ENCODE measurements at regions not wholly inside any gene's neighbourhood (a gene's known extent, or its start where the extent isn't known, plus 50 kb on each side); places are given as distances from the start of the nearest gene placed in this dataset.

- H3K27me3 ChIP-seq (ENCODE audit: insufficient read depth, insufficient read length), result peaks cover 44% of the 10 kb centered on the region
- peak overlapping the region; percentile 61 for H3K9ac ChIP-seq (ENCODE audit: insufficient read length, low read depth)
- no peaks in the 10 kb centered on the region for H3K36me3 ChIP-seq (ENCODE audit: insufficient read depth, insufficient read length, low read length)
- peak overlapping the region; percentile 34 for H3K4me3 ChIP-seq (ENCODE audit: insufficient read length, low read depth)
- H3K4me1 ChIP-seq (ENCODE audit: insufficient read depth, insufficient read length), result no peaks in the 10 kb centered on the region
- no peak for DNase-seq (ENCODE audit: low read depth, low spot score)
- TF ChIP-seq ZNF274 (IDR thresholded peaks at IDR 0.05; ENCODE audit: low read depth, low read length) (no peak), YY1 (IDR thresholded peaks at IDR 0.05; ENCODE audit: insufficient read depth, insufficient read length) (no peak), SUZ12 (IDR thresholded peaks at IDR 0.05; ENCODE audit: extremely low read depth, insufficient read depth, insufficient read length) (no peak)
- H3K9me3 ChIP-seq (ENCODE audit: insufficient read depth, low read length), result no peaks in the 10 kb centered on the region
Measured at GRCh38 chr7:157077986-157078644, 60.6 kb upstream of the UBE3C start.

DNA sequence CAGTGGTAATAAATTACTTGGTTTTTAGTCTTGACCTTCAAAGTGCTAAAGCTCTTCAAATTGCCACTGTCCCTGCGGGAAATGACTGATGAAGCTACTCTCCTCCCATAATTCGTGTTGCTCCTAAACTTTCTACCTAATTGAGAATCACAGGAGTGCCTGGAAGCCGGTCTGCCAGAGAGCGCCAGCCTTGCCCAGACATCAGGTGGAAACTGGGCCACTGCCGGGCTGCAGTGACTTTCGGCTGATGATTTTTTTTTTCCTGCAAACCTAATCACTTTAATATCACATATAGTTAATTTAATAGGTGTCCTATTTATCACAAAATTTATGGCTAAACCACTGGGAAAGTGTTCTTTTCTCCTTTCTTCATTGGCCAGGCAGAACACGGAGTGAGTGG is 59.6 kb upstream of the UBE3C start:
- Histone ChIP-seq H3K36me3 (ENCODE audit: insufficient read depth, insufficient read length, low read length) (no peaks in the 10 kb centered on the region), H3K9me3 (ENCODE audit: insufficient read depth, low read length) (peaks cover 3% of the 10 kb centered on the region; the same call in 1 of the 2 replicates), H3K4me1 (ENCODE audit: insufficient read depth, insufficient read length) (no peaks in the 10 kb centered on the region), H3K4me3 (ENCODE audit: insufficient read length, low read depth) (no peak overlapping the region), H3K9ac (ENCODE audit: insufficient read length, low read depth) (no peak overlapping the region), H3K27me3 (ENCODE audit: insufficient read depth, insufficient read length) (peaks cover 44% of the 10 kb centered on the region)
- no peak for DNase-seq (ENCODE audit: low read depth, low spot score)
- TF ChIP-seq ZNF274 (IDR thresholded peaks at IDR 0.05; ENCODE audit: low read depth, low read length) (no peak), YY1 (IDR thresholded peaks at IDR 0.05; ENCODE audit: insufficient read depth, insufficient read length) (no peak), SUZ12 (IDR thresholded peaks at IDR 0.05; ENCODE audit: extremely low read depth, insufficient read depth, insufficient read length) (no peak)

DNA sequence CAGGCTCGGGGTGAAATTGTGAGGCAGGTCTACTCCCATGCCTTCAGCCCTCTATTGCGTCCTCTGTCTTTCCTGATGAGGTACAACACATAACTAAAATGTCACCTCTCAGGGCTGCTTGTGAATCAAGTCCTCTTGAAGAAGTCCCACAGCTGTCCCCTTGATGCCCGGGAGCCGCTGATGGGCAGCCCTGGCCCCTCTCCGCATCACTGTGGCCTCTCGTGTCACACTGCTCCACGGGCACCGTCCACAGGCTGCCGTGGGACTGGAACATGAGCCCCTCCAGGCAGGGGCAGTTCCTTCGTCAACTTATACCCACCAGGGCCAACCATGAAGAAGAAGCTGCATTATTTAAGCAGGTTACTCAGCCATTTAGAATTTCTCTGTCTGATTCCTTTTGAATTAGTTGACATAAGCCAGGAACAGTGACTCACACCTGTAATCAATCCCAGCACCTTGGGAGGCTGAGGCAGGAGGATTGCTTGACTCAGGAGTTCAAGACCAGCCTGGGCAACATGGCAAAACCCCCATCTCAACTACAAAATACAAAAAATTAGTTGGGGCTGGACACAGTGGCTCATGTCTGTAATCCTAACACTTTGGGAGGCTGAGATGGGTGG is 58.5 kb upstream of the UBE3C start:
- TF ChIP-seq SUZ12 (IDR thresholded peaks at IDR 0.05; ENCODE audit: extremely low read depth, insufficient read depth, insufficient read length), result no peak
- no peak for TF ChIP-seq YY1 (IDR thresholded peaks at IDR 0.05; ENCODE audit: insufficient read depth, insufficient read length)
- no peak for TF ChIP-seq ZNF274 (IDR thresholded peaks at IDR 0.05; ENCODE audit: low read depth, low read length)
- Histone ChIP-seq H3K27me3 (ENCODE audit: insufficient read depth, insufficient read length) (peaks cover 39% of the 10 kb centered on the region), H3K9me3 (ENCODE audit: insufficient read depth, low read length) (peaks cover 14% of the 10 kb centered on the region), H3K4me3 (ENCODE audit: insufficient read length, low read depth) (no peak overlapping the region), H3K4me1 (ENCODE audit: insufficient read depth, insufficient read length) (no peaks in the 10 kb centered on the region), H3K36me3 (ENCODE audit: insufficient read depth, insufficient read length, low read length) (no peaks in the 10 kb centered on the region), H3K9ac (ENCODE audit: insufficient read length, low read depth) (no peak overlapping the region)
- DNase-seq (ENCODE audit: low read depth, low spot score), result no peak

- Histone ChIP-seq H3K9ac (ENCODE audit: insufficient read length, low read depth) (no peak overlapping the region), H3K36me3 (ENCODE audit: insufficient read depth, insufficient read length, low read length) (no peaks in the 10 kb centered on the region), H3K27me3 (ENCODE audit: insufficient read depth, insufficient read length) (no peaks in the 10 kb centered on the region), H3K9me3 (ENCODE audit: insufficient read depth, low read length) (peaks cover 18% of the 10 kb centered on the region), H3K4me3 (ENCODE audit: insufficient read length, low read depth) (no peak overlapping the region), H3K4me1 (ENCODE audit: insufficient read depth, insufficient read length) (no peaks in the 10 kb centered on the region)
- no peak for DNase-seq (ENCODE audit: low read depth, low spot score)
- TF ChIP-seq YY1 (IDR thresholded peaks at IDR 0.05; ENCODE audit: insufficient read depth, insufficient read length), result no peak
- TF ChIP-seq SUZ12 (IDR thresholded peaks at IDR 0.05; ENCODE audit: extremely low read depth, insufficient read depth, insufficient read length), result no peak
- TF ChIP-seq ZNF274 (IDR thresholded peaks at IDR 0.05; ENCODE audit: low read depth, low read length), result no peak
Measured at GRCh38 chr7:157086508-157087187, 52.1 kb upstream of the UBE3C start.

DNA sequence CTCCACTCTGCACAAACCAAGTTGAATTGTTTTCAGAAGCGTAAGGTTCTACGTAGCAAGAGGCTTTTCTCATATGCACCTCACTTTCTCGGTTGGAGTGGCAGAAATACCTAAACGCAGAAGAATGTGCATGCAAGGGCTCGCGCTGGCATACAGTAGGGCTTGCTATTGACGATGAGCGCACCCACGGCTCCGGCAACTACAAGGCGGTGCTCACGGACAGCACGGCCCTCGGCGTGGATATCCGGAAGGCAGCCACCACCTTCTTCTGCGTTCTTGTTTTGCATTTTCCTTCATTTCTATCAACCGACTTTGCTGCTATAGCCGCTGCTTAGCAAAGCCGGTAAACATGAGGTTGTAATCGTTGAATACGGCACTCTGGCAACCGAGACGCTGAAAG is 51.1 kb upstream of the UBE3C start:
- Histone ChIP-seq H3K4me3 (ENCODE audit: insufficient read length, low read depth) (no peak overlapping the region), H3K27me3 (ENCODE audit: insufficient read depth, insufficient read length) (no peaks in the 10 kb centered on the region), H3K4me1 (ENCODE audit: insufficient read depth, insufficient read length) (no peaks in the 10 kb centered on the region), H3K9me3 (ENCODE audit: insufficient read depth, low read length) (peaks cover 18% of the 10 kb centered on the region), H3K9ac (ENCODE audit: insufficient read length, low read depth) (no peak overlapping the region), H3K36me3 (ENCODE audit: insufficient read depth, insufficient read length, low read length) (no peaks in the 10 kb centered on the region)
- DNase-seq (ENCODE audit: low read depth, low spot score), result no peak
- no peak for TF ChIP-seq YY1 (IDR thresholded peaks at IDR 0.05; ENCODE audit: insufficient read depth, insufficient read length)
- TF ChIP-seq SUZ12 (IDR thresholded peaks at IDR 0.05; ENCODE audit: extremely low read depth, insufficient read depth, insufficient read length), result no peak
- no peak for TF ChIP-seq ZNF274 (IDR thresholded peaks at IDR 0.05; ENCODE audit: low read depth, low read length)

GRCh38 chr7:157088136-157088535 is 50.6 kb upstream of the UBE3C start:
- no peak for TF ChIP-seq SUZ12 (IDR thresholded peaks at IDR 0.05; ENCODE audit: extremely low read depth, insufficient read depth, insufficient read length)
- Histone ChIP-seq H3K9ac (ENCODE audit: insufficient read length, low read depth) (no peak overlapping the region), H3K4me3 (ENCODE audit: insufficient read length, low read depth) (no peak overlapping the region), H3K27me3 (ENCODE audit: insufficient read depth, insufficient read length) (no peaks in the 10 kb centered on the region), H3K9me3 (ENCODE audit: insufficient read depth, low read length) (peaks cover 20% of the 10 kb centered on the region), H3K4me1 (ENCODE audit: insufficient read depth, insufficient read length) (no peaks in the 10 kb centered on the region), H3K36me3 (ENCODE audit: insufficient read depth, insufficient read length, low read length) (no peaks in the 10 kb centered on the region)
- DNase-seq (ENCODE audit: low read depth, low spot score), result no peak
